Caco-2 (cell line): ENCODE measurements at regions not wholly inside any gene's neighbourhood (a gene's known extent, or its start where the extent isn't known, plus 50 kb on each side); places are given as distances from the start of the nearest gene placed in this dataset.

ENCODE experiments used
- BruUV-seq: library from RNA; stranded (reverse); fragments of 400-500 nt; replicated peaks from 2 replicates; lab custom pipeline; 2021; lab: Mats Ljungman, UMichigan
- CTCF ChIA-PET: fragments of 300-600 bp; sonication (Branson Sonifier 250); formaldehyde crosslinking; loops from one replicate; lab custom pipeline; 2022; ENCODE audit warnings: antibody characterized with exemption; lab: Charles Lee
- POLR2A ChIA-PET: fragments of 300-600 bp; sonication (Branson Sonifier 250); formaldehyde crosslinking; loops from one replicate; lab custom pipeline; 2022; ENCODE audit warnings: antibody characterized with exemption; lab: Charles Lee
- DNase-seq, 2 experiments: peaks; one replicate each; pipeline versions ENCODE4 v3.0.0 to v3.0.0-alpha.2; 2020 to 2022
- H3K27me3 ChIP-seq: replicated peaks from 2 replicates; pipeline ENCODE4 v1.6.0; 2011; ENCODE audit warnings: low read length; ENCODE audit not compliant: control insufficient read depth, insufficient read depth
- H3K36me3 ChIP-seq: 2 replicates; pipeline ENCODE4 v1.5.1; 2011; ENCODE audit warnings: low read length; ENCODE audit not compliant: control insufficient read depth, insufficient read depth
- H3K4me1 ChIP-seq: fragments of 250-450 bp; sonication (Bioruptor Pico); 2 replicates; pipeline ENCODE4 v1.5.1; 2020; ENCODE audit warnings: mild to moderate bottlenecking
- H3K4me3 ChIP-seq: 2 replicates; pipeline ENCODE4 v1.5.1; 2011; ENCODE audit warnings: low read depth, mild to moderate bottlenecking, control low read depth, low read length
- H3K9me3 ChIP-seq: fragments of 250-450 bp; sonication (Bioruptor Pico); 2 replicates; pipeline ENCODE4 v1.5.1; 2020; ENCODE audit warnings: mild to moderate bottlenecking, moderate library complexity
- H3K27ac Mint-ChIP-seq: one replicate; pipeline ENCODE4 v1.8.0; 2022; ENCODE audit warnings: mixed read lengths; ENCODE audit not compliant: unreplicated experiment
- H3K27me3 Mint-ChIP-seq: one replicate; pipeline ENCODE4 v1.8.0; 2022; ENCODE audit warnings: mixed read lengths; ENCODE audit not compliant: insufficient read depth, unreplicated experiment
- H3K36me3 Mint-ChIP-seq: one replicate; pipeline ENCODE4 v1.8.0; 2022; ENCODE audit warnings: mild to moderate bottlenecking, mixed read lengths; ENCODE audit not compliant: insufficient read depth, unreplicated experiment
- H3K4me1 Mint-ChIP-seq: one replicate; pipeline ENCODE4 v1.8.0; 2022; ENCODE audit warnings: low read depth, mixed read lengths; ENCODE audit not compliant: unreplicated experiment
- H3K4me3 Mint-ChIP-seq: one replicate; pipeline ENCODE4 v1.8.0; 2022; ENCODE audit warnings: mild to moderate bottlenecking, moderate library complexity, mixed read lengths; ENCODE audit not compliant: unreplicated experiment
- H3K9me3 Mint-ChIP-seq: one replicate; pipeline ENCODE4 v1.8.0; 2022; ENCODE audit warnings: mixed read lengths; ENCODE audit not compliant: unreplicated experiment
- CTCF ChIP-seq, 2 experiments: fragments of 200-600 bp in 1 of 2; IDR thresholded peaks; 1 replicate in 1 of 2; 2 replicates in 1 of 2; pipeline versions ENCODE4 v1.5.1 to v1.8.0; 2011 to 2022; ENCODE audit warnings: antibody characterized with exemption in 1 of 2, control low read depth in 1 of 2, inconsistent platforms in 1 of 2, low read depth in 1 of 2, low read length in 1 of 2, mild to moderate bottlenecking in 1 of 2, moderate library complexity in 1 of 2; ENCODE audit not compliant: insufficient read depth in 1 of 2, severe bottlenecking in 1 of 2, unreplicated experiment in 1 of 2
- intact Hi-C: fragments of 100-400 bp; cut with micrococcal nuclease; formaldehyde crosslinking; loops from one replicate; pipeline ENCODE4 v1.10.0; 2022; ENCODE audit not compliant: unreplicated experiment

- Mint-ChIP-seq H3K36me3 (no peaks in the 10 kb centered on the region), H3K9me3 (no peaks in the 10 kb centered on the region), H3K4me3 (no peak overlapping the region), H3K4me1 (no peaks in the 10 kb centered on the region), H3K27me3 (peaks cover 7% of the 10 kb centered on the region), H3K27ac (no peak overlapping the region)
- H3K4me3 ChIP-seq, result no peak overlapping the region
- POLR2A ChIA-PET, result no interaction called here
- intact Hi-C loops, result no loop called here
- H3K4me1 ChIP-seq, result no peaks in the 10 kb centered on the region
- CTCF ChIA-PET, result no interaction called here
- BruUV-seq, result no TSS peak
- H3K9me3 ChIP-seq, result no peaks in the 10 kb centered on the region
- no peaks in the 10 kb centered on the region for H3K27me3 ChIP-seq
- no peaks in the 10 kb centered on the region for H3K36me3 ChIP-seq
- DNase-seq, result no peak
- TF ChIP-seq CTCF (IDR thresholded peaks at IDR 0.05; ENCODE audit: insufficient read depth in 1 of 2, low read depth in 1 of 2, low read length in 1 of 2, severe bottlenecking in 1 of 2, unreplicated experiment in 1 of 2), result no peak
Observed at GRCh38 chr15:48001393-48002039, 119.3 kb upstream of the SLC24A5 start.

DNA sequence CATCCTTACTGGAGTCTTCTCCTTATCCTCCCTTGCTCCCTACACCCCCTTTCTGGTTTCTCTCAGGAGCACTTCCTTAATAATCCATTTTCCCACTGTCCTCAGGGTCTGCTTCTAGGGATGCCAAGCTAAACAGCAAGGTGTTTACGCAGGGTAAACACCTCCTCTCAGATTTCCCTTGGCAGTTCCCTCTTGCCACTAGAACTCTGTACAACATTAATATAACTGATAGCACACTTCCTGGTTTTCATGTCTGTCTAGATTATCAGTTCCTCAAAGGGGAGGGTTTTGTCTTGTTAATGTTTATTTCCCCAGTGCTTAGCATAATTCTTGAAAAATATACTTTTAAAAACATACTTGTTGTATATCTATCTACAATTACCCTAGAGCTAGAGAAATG is 118.0 kb upstream of the SLC24A5 start:
- intact Hi-C loops, result no loop called here
- DNase-seq, result no peak
- Mint-ChIP-seq H3K36me3 (no peaks in the 10 kb centered on the region), H3K4me3 (no peak overlapping the region), H3K27me3 (peaks cover 3% of the 10 kb centered on the region), H3K9me3 (no peaks in the 10 kb centered on the region), H3K4me1 (no peaks in the 10 kb centered on the region), H3K27ac (no peak overlapping the region)
- Histone ChIP-seq H3K36me3 (no peaks in the 10 kb centered on the region), H3K4me3 (no peak overlapping the region), H3K4me1 (no peaks in the 10 kb centered on the region), H3K27me3 (no peaks in the 10 kb centered on the region), H3K9me3 (no peaks in the 10 kb centered on the region)
- ChIA-PET CTCF (no interaction called here), POLR2A (no interaction called here)
- BruUV-seq, result no TSS peak
- no peak for TF ChIP-seq CTCF (IDR thresholded peaks at IDR 0.05; ENCODE audit: insufficient read depth in 1 of 2, low read depth in 1 of 2, low read length in 1 of 2, severe bottlenecking in 1 of 2, unreplicated experiment in 1 of 2)

DNA sequence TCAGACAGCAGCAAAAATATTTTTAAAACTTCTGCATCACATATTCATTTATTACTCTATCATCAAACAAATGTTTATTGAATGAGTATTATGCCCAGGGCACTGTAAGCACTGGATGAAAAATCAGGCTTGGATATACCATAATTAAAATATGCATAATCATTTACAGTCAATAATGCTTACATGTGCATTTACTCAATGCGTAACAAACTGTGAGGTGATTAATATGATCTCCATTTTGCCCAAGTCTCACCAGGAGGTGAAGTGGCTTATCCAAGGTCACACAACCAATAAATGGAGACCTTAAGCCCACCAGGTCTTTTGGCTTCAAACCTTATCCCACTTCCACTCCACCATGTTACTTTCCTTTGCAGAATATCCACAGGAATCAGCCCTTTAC is 117.3 kb upstream of the SLC24A5 start:
- Histone ChIP-seq H3K36me3 (no peaks in the 10 kb centered on the region), H3K9me3 (no peaks in the 10 kb centered on the region), H3K4me1 (no peaks in the 10 kb centered on the region), H3K27me3 (no peaks in the 10 kb centered on the region), H3K4me3 (no peak overlapping the region)
- Mint-ChIP-seq H3K27ac (no peak overlapping the region), H3K9me3 (no peaks in the 10 kb centered on the region), H3K4me3 (no peak overlapping the region), H3K36me3 (no peaks in the 10 kb centered on the region), H3K4me1 (no peaks in the 10 kb centered on the region), H3K27me3 (peaks cover 5% of the 10 kb centered on the region)
- intact Hi-C loops, result no loop called here
- CTCF ChIA-PET, result interaction anchor here (0.6 kb wide), 1 partner anchor 532 kb away, joined by 3 read pairs; no protein-coding TSS in a partner anchor
- BruUV-seq, result no TSS peak
- POLR2A ChIA-PET, result no interaction called here
- TF ChIP-seq CTCF (IDR thresholded peaks at IDR 0.05; ENCODE audit: insufficient read depth in 1 of 2, low read depth in 1 of 2, low read length in 1 of 2, severe bottlenecking in 1 of 2, unreplicated experiment in 1 of 2), result no peak
- DNase-seq, result no peak
